Posterior cingulate gyrus (tissue), 11 donors: ENCODE measurements at regions not wholly inside any gene's neighbourhood (a gene's known extent, or its start where the extent isn't known, plus 50 kb on each side); places are given as distances from the start of the nearest gene placed in this dataset.
"Not testable (repeated sequence)": the region's sequence is repeated elsewhere in the genome, so short reads cannot be mapped to it uniquely, and the experiment has no call there.

Experiments
- DNase-seq, 10 donors: peaks; one replicate each; pipeline versions ENCODE4 v3.0.0 to v3.0.0-alpha.2; 2020 to 2021; ENCODE audit warnings: mixed read lengths in 3 of 10
- intact Hi-C: fragments of 100-400 bp; cut with DNase I; formaldehyde crosslinking; loops from one replicate; pipeline ENCODE4 v1.15.1; 2023

DNA sequence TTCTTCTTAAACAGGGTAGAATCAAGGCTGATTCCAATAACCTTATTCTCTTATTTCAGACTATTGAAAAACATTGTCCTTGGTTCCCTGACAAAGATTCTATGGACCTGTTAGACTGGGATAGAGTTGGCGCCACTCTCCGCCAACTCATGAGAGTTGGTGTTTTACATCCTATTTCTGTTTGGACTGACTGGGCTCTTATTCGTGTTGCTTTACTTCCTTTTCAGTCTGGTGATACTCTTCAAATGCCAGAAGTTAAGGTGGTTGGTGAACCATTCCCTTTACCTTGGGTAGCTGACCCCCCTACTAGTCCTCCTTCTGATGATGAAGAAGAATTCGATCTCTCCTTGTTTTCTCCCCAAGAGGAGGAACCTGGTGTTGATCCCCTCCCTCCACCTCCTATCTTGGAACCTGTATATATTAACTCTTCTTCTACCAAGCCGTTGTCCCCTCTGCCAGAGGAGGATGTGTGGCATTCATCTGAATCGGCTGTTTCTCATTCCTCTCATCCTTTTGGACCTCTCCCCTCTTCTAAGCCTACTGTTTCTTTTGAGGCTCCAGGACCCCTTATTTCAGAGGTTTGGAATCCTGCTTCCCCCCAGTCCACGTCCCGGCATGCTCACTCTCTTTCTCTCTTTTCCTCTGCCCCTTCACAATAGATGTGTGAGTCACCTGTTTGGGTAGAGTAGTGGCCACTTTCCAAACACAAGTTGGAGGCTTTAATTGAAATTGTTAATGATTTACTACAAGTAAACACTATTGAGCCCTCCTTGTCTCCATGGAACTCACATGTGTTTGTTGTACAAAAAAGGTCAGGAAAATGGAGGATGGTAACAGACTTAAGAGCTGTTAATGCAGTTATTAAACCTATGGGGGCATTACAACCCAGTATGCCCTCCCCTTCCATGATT lies 585.7 kb downstream of the NSUN3 start:
- DNase-seq, intact Hi-C loops: not testable (repeated sequence)

GRCh38 chr3:94654096-94654495 lies 591.2 kb downstream of the NSUN3 start:
- no peak for DNase-seq
- intact Hi-C loops: no loop called here

DNA sequence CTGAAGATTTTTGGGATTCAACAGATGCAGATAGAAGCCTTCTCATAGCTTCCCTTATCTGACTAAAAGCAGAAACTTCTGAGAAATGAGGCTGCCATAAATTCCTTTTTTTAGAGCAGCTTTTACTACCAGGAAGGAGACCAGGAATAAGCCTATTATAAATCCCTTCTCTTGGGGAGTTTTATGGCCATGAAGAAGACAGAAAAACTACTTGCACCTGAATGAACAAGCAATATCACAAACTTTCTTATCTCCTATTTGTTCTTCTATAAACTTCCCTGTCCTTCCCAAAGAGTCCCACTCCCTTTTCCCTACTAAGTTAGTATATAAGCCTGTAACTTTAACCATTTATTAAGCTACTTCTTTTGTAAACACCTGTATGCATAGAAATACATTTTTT lies 603.1 kb downstream of the NSUN3 start:
- intact Hi-C loops: no loop called here
- DNase-seq: no peak

GRCh38 chr3:94671078-94671477 lies 608.2 kb downstream of the NSUN3 start:
- intact Hi-C loops: no loop called here
- no peak for DNase-seq

- intact Hi-C loops: no loop called here
- DNase-seq: no peak
These were observed 611.0 kb downstream of the NSUN3 start for GRCh38 chr3:94673876-94674275.

DNA sequence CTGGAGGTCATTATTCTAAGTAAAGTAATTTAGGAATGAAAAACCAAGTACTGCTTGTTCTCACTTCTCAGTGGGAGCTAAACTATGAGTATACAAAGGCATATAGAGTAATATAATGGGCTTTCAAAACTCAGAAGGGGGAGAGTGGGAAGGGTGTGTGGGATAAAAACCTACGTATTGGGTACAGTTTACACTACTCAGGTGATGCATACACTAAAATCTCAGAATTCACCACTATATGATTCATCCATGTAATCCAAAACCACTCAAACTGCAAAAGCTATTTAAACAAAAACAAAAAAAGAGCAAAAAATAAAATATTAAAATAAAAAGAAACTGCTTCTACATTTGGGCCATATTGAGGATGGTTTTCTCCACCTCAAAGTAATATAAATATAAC lies 623.3 kb downstream of the NSUN3 start:
- DNase-seq: no peak
- intact Hi-C loops: no loop called here

DNA sequence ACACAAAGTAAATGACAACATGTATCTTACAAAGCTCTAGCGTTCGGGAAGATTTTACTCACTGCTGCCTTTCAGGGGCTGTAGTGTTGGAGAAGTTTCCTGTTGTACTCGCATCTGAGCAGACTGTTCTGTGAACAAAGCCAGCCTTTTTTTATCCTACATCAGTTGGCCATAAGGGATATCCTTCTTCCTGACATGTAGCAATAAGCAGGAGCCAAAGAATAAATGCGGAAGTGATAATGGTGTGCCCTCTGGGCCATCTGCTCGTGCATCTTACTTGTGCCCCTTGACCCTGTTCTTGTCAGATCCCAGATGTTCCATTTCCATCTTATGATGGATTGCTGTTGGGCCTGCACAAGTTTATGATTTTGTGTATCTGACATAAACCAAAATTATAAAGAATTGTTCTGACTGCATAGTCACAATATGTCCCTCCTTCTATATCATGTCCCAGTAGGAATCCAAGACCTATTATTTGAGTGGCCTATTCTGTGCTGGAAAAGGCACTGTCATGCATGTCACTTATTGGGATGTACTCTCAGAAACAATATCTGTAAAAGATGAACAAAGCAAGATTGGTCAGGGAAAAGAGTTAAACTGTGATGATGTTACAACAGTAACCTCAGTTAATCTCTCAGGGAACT lies 631.3 kb downstream of the NSUN3 start:
- intact Hi-C loops: no loop called here
- DNase-seq: no peak

GRCh38 chr3:94694894-94695293 lies 632.0 kb downstream of the NSUN3 start:
- DNase-seq: no peak
- intact Hi-C loops: no loop called here

- no peak for DNase-seq
- intact Hi-C loops: no loop called here
These were observed 641.6 kb downstream of the NSUN3 start for GRCh38 chr3:94704467-94704866.

- intact Hi-C loops: no loop called here
- no peak for DNase-seq
These were observed 646.5 kb downstream of the NSUN3 start for GRCh38 chr3:94709249-94709902.

DNA sequence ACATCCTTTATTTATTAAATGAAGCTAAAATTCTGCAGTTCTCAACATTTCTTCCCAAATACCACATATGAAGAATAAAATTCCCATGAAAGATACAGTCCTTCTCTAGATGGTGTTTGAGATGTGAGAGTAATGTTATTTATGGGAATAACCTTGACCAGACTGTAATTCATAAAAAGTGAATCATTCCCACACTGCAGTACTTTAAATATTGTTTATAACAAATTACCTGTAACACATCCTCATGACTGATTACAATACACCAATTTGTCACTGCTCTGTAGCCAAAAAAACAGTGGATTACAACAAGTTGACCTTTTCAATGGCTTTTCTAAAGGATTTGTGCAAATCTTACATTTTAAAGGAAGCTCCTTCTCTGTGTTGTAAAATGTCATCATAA lies 651.3 kb downstream of the NSUN3 start:
- no peak for DNase-seq
- intact Hi-C loops: no loop called here

DNA sequence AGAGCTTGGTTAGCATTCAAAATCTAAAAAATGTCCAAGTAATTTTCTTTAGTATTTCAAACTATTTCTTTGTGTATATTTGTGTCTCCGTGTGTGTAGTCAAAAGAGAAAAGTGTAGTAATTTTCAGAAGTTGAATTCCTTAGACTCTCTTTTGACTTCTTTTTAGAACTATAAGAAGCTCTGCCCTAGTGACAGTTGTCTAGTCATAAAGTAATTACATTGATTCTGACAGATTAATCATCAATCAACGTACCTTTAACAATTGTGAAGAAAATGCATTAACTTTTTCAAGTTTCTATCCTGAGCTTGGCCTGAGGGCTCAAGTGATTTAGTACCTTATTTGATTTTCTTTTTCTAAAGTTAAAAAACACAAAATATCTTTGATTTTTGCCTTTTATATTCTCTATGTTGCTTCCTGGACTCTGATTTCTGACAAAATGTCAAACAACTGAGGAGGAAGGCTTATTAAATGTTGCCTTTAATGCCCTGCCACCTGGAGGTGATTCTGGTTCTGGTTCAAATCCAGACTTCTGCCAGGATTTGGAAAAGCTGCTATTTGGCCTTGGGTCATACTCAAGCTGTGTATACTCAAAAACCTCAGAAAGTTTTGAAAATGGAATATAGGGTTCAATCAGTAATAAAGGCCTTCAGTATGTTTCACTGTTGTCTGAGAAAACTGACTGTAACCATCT lies 653.6 kb downstream of the NSUN3 start:
- no peak for DNase-seq
- intact Hi-C loops: no loop called here

DNA sequence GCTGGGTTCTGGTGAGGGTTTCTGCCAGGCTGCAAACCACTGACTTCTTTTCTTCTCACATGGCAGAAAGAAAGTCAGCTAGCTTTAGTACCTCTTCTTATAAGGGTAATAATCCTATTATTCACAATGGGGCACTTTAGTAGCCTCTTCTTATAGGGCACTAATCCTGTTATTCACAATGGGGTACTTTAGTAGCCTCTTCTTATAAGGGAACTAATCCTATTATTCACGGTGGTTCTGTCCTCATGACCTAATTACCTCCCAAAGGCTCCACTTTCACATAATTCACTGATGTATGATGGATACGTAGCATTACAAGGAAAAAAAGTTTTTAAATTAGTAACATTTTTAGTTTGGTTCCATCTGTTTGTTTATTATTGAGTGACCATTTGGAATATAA lies 671.3 kb downstream of the NSUN3 start:
- DNase-seq: no peak
- intact Hi-C loops: no loop called here

DNA sequence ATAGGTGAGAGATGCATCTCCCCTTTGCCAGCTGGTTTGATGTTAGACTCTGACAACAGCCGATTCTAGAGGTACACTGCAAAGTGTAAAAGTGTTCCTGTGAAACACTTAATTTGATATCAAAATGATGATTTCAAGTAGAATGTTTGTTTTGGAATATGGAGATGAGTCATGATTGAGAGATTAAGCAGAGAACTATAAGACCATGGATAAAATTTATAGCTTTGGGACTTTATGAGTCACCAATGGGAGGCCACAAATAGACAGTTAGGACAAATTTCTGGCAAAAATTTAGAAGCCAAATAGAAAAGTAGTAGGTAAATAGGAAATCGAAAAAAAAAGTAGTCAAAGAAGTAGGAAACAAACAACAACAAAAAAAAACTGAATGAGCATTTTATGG lies 672.5 kb downstream of the NSUN3 start:
- no peak for DNase-seq
- intact Hi-C loops: no loop called here

GRCh38 chr3:94737116-94737515 lies 674.3 kb downstream of the NSUN3 start:
- DNase-seq: no peak
- intact Hi-C loops: no loop called here

DNA sequence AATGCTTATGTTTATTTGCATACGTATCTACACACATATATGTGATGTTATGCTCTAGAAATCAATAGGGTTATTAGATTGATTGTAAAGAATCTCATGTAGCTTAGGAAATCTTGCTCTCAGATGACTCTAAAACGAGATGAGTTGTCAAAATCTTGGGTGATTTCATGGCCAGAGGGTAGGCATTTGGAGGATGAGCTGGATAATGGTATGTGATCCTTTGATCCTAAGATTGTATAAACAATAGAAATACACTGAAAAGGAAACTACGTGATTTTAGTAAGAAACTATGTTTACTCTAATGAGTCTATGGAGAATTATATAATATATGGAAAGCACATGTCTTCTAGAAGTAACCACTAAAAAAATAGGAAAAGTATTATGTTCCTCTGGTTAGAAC lies 676.6 kb downstream of the NSUN3 start:
- DNase-seq: no peak
- intact Hi-C loops: no loop called here

GRCh38 chr3:94758751-94759150 lies 695.9 kb downstream of the NSUN3 start:
- DNase-seq: no peak
- intact Hi-C loops: no loop called here

GRCh38 chr3:94772402-94772801 lies 709.5 kb downstream of the NSUN3 start:
- intact Hi-C loops: no loop called here
- no peak for DNase-seq

GRCh38 chr3:94775746-94776145 lies 712.9 kb downstream of the NSUN3 start:
- intact Hi-C loops: no loop called here
- DNase-seq: no peak

DNA sequence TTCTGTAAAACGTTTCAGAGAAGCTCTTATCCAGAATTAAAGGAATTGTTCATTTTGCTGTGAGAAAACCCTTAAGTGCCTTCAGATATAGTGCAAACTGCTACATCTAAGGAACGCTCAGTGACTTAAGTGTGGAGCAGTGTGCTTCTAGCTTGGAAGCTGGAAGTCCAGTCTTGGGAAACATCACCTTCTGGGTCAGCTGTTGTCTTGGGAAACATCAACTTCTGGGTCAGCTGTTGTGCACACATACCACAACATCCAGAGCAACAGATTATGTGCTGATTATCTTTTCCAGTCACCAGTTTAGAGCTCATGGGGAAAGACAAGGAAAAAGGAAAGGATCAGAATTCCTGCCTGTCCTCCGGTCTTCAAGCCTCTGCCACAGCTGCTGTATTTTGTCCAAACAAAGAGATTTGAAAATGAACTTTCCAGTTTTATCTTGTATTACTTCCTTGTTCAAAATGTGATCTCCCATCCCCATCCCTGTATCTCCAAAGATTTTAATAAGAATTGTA lies 713.6 kb downstream of the NSUN3 start:
- DNase-seq: no peak
- intact Hi-C loops: no loop called here

- no peak for DNase-seq
- intact Hi-C loops: no loop called here
These were observed 715.4 kb downstream of the NSUN3 start for GRCh38 chr3:94778289-94778688.
